Cardiac muscle cell (in vitro differentiated cells and primary cell): ENCODE measurements at regions not wholly inside any gene's neighbourhood (a gene's known extent, or its start where the extent isn't known, plus 50 kb on each side); places are given as distances from the start of the nearest gene placed in this dataset.

Experiments
- DNase-seq, 2 donors: peaks; one replicate each; pipeline versions ENCODE4 v3.0.0 to v3.0.0-alpha.2; 2010 to 2017; ENCODE audit warnings: low read depth in 1 of 2, low spot score in 1 of 2
- H3K27ac ChIP-seq: fragments of 200-600 bp; sonication (generic); 2 replicates; pipeline ENCODE4 v1.5.1; 2016
- H3K27me3 ChIP-seq: fragments of 200-600 bp; sonication (generic); 2 replicates; pipeline ENCODE4 v1.6.0; 2016; ENCODE audit warnings: control low read depth
- H3K36me3 ChIP-seq: fragments of 200-600 bp; sonication (generic); 2 replicates; pipeline ENCODE4 v1.5.1; 2016; ENCODE audit warnings: control low read depth
- H3K4me1 ChIP-seq: fragments of 200-600 bp; sonication (generic); 2 replicates; pipeline ENCODE4 v1.8.1; 2017; ENCODE audit warnings: low read depth, mild to moderate bottlenecking, mixed run types
- H3K4me3 ChIP-seq: fragments of 200-600 bp; sonication (generic); 2 replicates; pipeline ENCODE4 v1.5.1; 2016; ENCODE audit warnings: mild to moderate bottlenecking
- H3K9me3 ChIP-seq: fragments of 200-600 bp; sonication (generic); 2 replicates; pipeline ENCODE4 v1.5.1; 2017; ENCODE audit warnings: low read depth, mild to moderate bottlenecking, control low read depth
- TF ChIP-seq, protein P1 (sequence below): IDR thresholded peaks from 2 replicates; pipeline ENCODE4 v1.5.1; 2012; ENCODE audit warnings: low read depth, mild to moderate bottlenecking, low read length

GRCh38 chr2:19059076-19059475 is 299.3 kb downstream of the OSR1 start:
- Histone ChIP-seq H3K4me1 (no peaks in the 10 kb centered on the region), H3K9me3 (no peaks in the 10 kb centered on the region), H3K27ac (no peak overlapping the region), H3K27me3 (no peaks in the 10 kb centered on the region), H3K36me3 (no peaks in the 10 kb centered on the region), H3K4me3 (no peak overlapping the region)
- TF ChIP-seq, protein P1, sequence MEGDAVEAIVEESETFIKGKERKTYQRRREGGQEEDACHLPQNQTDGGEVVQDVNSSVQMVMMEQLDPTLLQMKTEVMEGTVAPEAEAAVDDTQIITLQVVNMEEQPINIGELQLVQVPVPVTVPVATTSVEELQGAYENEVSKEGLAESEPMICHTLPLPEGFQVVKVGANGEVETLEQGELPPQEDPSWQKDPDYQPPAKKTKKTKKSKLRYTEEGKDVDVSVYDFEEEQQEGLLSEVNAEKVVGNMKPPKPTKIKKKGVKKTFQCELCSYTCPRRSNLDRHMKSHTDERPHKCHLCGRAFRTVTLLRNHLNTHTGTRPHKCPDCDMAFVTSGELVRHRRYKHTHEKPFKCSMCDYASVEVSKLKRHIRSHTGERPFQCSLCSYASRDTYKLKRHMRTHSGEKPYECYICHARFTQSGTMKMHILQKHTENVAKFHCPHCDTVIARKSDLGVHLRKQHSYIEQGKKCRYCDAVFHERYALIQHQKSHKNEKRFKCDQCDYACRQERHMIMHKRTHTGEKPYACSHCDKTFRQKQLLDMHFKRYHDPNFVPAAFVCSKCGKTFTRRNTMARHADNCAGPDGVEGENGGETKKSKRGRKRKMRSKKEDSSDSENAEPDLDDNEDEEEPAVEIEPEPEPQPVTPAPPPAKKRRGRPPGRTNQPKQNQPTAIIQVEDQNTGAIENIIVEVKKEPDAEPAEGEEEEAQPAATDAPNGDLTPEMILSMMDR = no peak
- peak in 1 of 2 donors; percentile 6 for DNase-seq

DNA sequence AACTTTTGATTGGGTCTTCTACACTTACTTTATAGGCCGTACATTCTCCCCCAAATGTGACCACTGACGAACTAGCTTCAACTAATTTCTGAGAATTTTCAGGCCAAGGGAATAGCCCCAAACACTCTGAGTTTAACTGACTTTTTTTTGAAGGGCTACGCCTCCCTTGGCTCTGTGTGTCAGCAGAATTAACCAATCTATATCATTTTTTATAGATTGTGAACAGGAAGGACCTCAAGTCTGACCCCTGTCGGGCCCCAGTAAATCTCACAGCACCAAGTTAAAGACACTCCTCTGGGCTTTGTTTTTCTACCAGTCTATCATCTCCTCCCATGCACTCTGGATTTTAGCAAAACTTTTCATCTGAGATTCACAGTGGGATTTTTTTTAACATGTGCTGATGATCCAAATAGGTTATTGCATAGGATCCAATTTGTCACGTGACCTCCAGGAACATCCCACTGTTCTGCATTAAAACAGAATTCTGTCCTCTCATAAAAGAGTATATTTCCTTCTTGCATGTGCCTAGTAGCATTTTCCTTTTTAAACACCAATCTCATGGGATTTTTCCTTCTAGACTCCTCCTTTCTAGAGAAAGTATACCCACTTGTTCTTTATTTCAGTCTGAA is 307.1 kb downstream of the OSR1 start:
- Histone ChIP-seq H3K4me1 (peaks cover 3% of the 10 kb centered on the region), H3K27ac (no peak overlapping the region), H3K4me3 (no peak overlapping the region), H3K36me3 (no peaks in the 10 kb centered on the region), H3K27me3 (no peaks in the 10 kb centered on the region), H3K9me3 (no peaks in the 10 kb centered on the region)
- TF ChIP-seq, protein P1 = no peak
- no peak for DNase-seq

- Histone ChIP-seq H3K9me3 (no peaks in the 10 kb centered on the region), H3K27ac (no peak overlapping the region), H3K4me1 (peaks cover 3% of the 10 kb centered on the region), H3K27me3 (no peaks in the 10 kb centered on the region), H3K36me3 (no peaks in the 10 kb centered on the region), H3K4me3 (no peak overlapping the region)
- TF ChIP-seq, protein P1 = no peak
- no peak for DNase-seq
These were observed 308.1 kb downstream of the OSR1 start for GRCh38 chr2:19050354-19050753.

DNA sequence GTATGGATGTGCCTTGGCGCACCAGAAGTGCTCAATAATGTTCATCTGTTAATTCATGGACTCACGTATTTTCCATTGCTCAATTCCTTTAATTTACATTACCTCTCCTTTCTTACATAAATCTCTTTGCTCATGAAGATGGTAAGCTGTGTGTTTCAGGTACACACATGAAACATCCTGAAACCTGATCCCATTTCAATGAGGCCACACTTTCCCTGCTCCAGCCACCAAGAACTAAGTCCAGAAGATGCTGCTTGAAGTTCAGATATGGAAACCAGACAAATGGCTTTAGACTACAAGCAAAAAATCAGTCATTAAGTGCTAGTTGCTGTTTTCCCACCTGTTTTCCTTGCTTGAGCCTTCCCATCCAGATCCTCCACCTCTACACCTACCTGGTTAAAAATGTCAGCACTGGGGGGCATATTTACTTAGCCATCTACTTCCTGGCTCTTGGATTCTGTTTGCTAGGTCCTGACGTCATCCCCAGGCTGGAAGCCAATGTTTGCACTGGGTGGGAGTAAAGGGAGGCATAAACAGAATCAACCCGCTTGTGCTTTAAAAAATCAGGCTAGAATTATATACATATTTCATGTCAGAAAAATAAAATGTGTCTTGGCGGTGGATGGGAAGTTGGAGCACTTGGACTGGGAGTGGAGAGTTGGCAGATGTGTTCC is 309.7 kb downstream of the OSR1 start:
- H3K36me3 ChIP-seq = no peaks in the 10 kb centered on the region
- peak in 1 of 2 donors; percentile 66 for DNase-seq
- TF ChIP-seq, protein P1 = no peak
- no peak overlapping the region for H3K4me3 ChIP-seq
- no peaks in the 10 kb centered on the region for H3K27me3 ChIP-seq
- no peak overlapping the region for H3K27ac ChIP-seq
- H3K4me1 ChIP-seq = peaks cover 3% of the 10 kb centered on the region
- H3K9me3 ChIP-seq = no peaks in the 10 kb centered on the region

DNA sequence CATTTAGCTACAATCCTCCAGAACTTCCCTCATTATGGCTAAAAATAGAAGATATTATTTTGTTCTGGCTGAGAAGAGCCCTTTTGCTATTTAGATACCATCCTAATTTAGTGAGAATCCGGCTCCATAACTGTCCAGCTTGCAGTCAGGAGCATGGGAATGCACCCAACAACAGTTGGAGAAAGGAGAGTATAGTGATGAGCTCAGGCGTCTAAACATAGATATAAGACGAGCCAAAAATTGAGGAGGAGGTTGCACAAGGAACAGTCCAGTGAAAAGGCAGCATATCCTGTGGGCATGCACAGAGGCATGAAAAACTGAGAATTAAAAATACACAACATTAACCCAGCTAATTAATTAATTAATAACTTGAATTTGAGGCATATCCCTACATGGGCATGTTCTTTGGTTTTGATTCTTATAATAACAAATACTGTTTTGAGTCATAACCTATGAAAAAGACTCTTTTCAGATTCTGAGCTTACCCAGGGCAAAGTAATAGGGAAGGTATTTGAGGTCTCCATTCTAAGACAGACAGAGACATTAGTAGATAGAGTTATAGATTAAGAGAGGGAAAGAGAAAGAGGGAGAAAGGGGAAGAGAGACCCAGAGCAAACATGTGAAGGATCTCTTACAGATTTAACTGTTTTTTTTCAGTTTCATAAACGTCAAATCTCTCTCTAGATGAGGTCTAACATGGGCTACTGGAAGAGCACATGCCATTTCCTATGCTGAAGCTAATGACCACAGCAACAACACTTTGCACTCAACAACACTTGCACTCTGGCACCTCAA is 311.2 kb downstream of the OSR1 start:
- H3K27me3 ChIP-seq = no peaks in the 10 kb centered on the region
- no peak overlapping the region for H3K4me3 ChIP-seq
- DNase-seq = peak in 1 of 2 donors; percentile 56
- TF ChIP-seq, protein P1 = no peak
- no peaks in the 10 kb centered on the region for H3K36me3 ChIP-seq
- no peak overlapping the region for H3K27ac ChIP-seq
- peaks cover 3% of the 10 kb centered on the region for H3K4me1 ChIP-seq
- no peaks in the 10 kb centered on the region for H3K9me3 ChIP-seq
